Neuron (in vitro differentiated cells): ENCODE measurements at regions not wholly inside any gene's neighbourhood (a gene's known extent, or its start where the extent isn't known, plus 50 kb on each side); places are given as distances from the start of the nearest gene placed in this dataset.

Experiments used
- H2AFZ ChIP-seq: one replicate; pipeline ENCODE4 v1.6.1; 2013; ENCODE audit warnings: low read depth, mild to moderate bottlenecking, inconsistent platforms, low read length, moderate library complexity
- H3K27me3 ChIP-seq: one replicate; pipeline ENCODE4 v1.6.1; 2013; ENCODE audit warnings: low read length; ENCODE audit not compliant: insufficient read depth
- H3K36me3 ChIP-seq: one replicate; pipeline ENCODE4 v1.6.1; 2013; ENCODE audit warnings: low read length; ENCODE audit not compliant: insufficient read depth
- H3K4me1 ChIP-seq: one replicate; pipeline ENCODE4 v1.6.1; 2013; ENCODE audit warnings: low read length; ENCODE audit not compliant: insufficient read depth
- H3K4me3 ChIP-seq: 2 replicates; pipeline ENCODE4 v1.5.1; 2013; ENCODE audit warnings: mild to moderate bottlenecking, low read length, moderate library complexity
- H3K9me3 ChIP-seq: one replicate; pipeline ENCODE4 v1.6.1; 2013; ENCODE audit warnings: low read length

DNA sequence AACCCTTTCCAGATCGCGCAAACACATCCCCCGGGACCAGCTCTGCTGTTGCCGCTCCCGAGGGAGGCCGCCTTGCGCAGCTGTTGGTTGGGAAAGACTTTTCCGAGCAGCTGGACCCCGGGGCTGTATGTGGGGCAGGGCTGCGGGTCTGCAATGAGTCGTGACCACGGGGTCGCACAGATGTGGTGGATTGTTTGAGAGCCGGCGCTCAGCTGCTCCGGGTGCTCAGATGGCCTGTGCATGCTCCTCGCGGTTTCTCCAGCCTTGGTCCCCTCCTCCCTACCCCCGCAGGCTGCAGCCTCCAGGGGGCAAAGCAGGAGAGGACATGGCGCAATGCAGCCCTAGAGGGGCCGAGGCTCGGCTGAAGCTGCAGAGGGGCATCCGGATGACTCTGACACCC, 105.2 kb upstream of the OTOS start:
- no peaks in the 10 kb centered on the region for H3K27me3 ChIP-seq
- no peak overlapping the region for H3K4me3 ChIP-seq
- H3K4me1 ChIP-seq = peaks cover 7% of the 10 kb centered on the region
- no peaks in the 10 kb centered on the region for H3K9me3 ChIP-seq
- no peak overlapping the region for H2AFZ ChIP-seq
- H3K36me3 ChIP-seq = no peaks in the 10 kb centered on the region

DNA sequence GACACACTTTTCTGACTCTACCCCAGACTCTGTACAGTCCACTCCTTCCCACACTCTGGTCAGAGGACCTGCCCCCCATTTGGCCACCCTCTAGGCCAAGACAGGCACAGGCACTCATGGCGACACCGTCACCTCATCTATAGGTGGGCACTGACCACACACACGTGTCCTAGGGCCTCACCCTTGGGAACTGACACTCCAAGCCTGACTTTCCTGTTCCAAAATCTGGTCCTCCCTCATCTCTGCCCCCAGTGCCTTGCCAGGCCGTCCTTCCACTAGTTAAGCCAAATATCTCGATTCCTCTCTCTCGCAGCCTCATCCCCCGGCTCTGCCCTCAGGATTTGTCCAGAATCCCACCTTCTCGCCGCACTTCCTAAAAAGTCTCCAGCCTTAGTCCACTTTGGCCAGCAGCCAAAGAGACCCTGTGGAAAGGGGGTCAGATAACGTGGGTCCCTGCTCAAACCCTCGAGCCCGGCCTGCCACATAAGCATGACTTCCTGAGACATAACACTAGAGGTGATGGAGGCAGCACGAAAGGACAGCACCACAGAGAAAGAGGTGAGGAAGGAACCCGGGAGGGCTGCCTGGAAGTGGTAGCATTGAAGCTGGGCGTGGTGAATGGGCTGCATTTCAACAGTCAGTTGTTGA, 105.8 kb upstream of the OTOS start:
- no peak overlapping the region for H3K4me3 ChIP-seq
- H2AFZ ChIP-seq = no peak overlapping the region
- H3K27me3 ChIP-seq = no peaks in the 10 kb centered on the region
- H3K4me1 ChIP-seq = peaks cover 13% of the 10 kb centered on the region
- no peaks in the 10 kb centered on the region for H3K36me3 ChIP-seq
- no peaks in the 10 kb centered on the region for H3K9me3 ChIP-seq

DNA sequence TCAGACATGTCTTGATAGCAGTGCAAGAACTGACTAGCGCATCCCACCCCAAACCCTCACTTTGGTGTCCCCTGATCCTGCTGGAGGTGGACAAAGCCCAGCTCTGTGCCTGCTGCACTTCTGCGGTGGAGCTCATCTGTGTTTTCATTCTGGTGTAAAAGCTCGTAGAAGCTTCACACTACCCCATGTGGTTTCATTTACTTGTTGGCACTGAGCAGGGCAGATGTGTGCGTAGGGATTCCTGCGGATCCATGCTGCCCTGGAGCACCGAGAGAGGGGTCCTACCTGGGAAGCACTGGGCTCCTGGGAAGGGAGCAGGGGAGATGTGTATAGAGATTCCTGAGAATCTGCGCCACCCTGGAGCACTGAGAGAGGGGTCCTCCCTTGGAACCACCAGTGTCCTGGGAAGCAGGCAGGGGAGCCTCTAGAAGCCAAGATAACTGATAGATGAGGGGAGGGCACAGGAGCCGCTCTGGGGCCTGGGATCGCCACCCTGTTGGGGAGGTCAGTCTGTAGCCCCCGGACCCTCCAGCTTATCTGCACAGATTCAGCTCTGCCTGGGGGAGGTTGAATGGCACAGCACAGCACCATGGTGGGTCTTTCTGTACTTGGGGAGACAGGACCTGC, 106.9 kb upstream of the OTOS start:
- Histone ChIP-seq H3K9me3 (no peaks in the 10 kb centered on the region), H3K4me3 (no peak overlapping the region), H3K36me3 (no peaks in the 10 kb centered on the region), H3K27me3 (no peaks in the 10 kb centered on the region), H2AFZ (no peak overlapping the region), H3K4me1 (peaks cover 22% of the 10 kb centered on the region)

DNA sequence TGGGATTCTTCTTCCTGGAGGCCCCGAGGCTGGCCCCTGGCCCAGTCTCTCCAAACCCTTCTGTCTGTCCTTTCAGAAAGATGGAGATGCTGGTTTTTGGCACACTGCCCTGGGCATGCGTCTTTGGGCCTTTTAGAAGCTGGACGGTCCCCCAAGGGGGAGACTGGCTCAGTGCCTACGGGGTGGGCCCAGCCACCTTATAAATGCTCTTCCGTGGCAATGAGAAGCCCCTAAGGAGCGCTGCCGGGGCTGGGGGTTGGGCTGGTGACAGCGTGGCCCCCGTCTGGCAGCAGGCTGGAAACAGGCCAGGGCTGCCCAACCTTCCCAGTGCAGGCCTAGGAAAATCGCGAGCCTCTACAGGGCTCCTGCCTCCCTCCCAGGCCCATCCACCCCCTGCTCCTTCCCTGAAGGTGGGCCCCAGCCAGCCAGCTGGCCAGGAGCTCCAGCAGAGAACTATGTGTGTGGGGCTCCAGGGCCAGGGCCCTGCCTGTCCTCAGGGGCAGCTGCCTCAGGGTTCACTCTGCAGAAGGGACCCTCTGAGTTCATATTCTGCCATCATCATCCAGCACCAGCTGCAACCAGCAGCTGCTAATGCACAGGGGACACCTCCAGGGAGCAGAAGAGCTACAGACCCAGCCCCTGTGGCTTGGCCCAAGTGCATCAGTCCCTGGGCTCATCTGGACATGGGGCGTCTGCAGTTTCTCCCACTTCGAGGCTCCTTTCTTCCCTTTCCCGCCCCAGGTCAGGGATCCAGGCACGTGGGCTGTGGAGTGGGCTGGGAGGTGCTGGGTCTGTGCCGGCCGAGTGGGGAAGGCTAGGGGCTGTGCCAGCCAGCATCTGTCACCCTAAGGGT, 107.6 kb upstream of the OTOS start:
- Histone ChIP-seq H2AFZ (no peak overlapping the region), H3K4me3 (no peak overlapping the region), H3K4me1 (peaks cover 22% of the 10 kb centered on the region), H3K27me3 (no peaks in the 10 kb centered on the region), H3K36me3 (no peaks in the 10 kb centered on the region), H3K9me3 (no peaks in the 10 kb centered on the region)

DNA sequence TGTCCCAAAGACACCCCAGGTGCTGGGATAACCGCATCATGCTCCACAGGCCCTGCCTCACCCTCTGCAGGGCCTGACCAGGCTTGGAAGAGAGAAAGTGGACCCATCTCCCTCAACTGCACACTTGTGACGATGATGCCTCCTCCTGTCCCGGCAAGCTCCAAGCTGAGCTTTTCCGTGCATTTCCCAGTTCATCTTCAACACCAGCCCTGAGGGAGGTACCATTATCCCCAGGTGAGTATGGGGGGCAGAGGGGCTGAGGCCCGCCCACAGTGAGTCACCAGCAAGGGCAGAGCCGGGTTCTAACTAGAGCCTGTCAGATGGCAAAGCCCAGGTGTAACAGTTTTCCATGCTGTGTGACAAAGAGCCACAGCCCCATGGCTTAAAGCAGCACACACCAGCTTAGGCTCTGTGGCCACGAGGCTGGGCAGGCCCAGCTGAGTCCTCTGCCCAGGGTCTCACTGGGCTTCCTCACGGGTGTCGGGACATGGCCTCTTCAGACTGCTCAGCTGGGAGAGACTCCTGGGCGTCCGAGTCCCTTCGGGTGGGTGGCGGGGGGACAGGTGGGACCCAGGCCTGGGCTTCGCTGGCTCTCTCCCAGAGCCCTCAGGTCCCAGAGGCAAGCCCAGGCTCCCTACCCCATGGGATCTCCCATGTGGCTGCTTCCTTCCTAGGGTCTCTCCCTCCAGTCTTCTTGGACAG, 108.4 kb upstream of the OTOS start:
- Histone ChIP-seq H3K4me1 (peaks cover 22% of the 10 kb centered on the region), H3K36me3 (no peaks in the 10 kb centered on the region), H3K9me3 (no peaks in the 10 kb centered on the region), H3K4me3 (no peak overlapping the region), H2AFZ (no peak overlapping the region), H3K27me3 (no peaks in the 10 kb centered on the region)

DNA sequence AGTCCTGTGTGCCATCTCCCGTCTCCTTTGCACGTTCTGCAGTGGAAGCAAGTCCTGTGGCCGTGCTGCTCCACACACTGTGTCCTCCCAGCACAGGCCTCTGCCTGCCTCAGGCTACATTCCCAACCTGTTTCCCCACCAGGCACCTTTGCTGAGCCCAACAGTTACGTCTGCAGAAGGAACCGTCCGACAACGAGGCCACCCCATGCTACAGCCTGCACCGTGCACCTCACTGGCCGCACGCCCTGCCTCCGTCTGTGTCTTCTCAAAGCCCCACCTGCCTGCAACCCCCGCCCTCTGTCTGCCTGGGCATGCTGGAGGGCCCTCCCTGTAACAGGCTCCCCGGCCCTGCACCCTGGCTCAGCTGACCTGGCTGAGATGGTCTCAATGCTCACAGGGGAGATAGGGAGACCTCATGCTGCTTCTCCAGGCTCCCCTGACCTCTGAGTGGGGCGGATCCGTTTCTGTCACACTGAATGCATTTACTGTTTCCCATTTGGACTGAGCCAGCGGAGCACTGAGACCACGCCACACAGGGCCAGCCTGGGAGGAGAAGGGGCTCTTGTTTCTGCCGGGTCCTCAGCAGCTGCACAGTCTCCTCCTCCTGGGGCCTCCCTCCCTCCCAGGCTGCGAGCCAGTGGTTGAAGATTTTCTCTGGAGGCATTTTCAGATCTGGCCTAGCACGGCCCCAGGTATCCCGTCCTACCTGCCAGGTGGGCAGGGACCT, 109.1 kb upstream of the OTOS start:
- Histone ChIP-seq H3K36me3 (no peaks in the 10 kb centered on the region), H3K4me3 (no peak overlapping the region), H2AFZ (no peak overlapping the region), H3K9me3 (no peaks in the 10 kb centered on the region), H3K27me3 (no peaks in the 10 kb centered on the region), H3K4me1 (peaks cover 22% of the 10 kb centered on the region)

DNA sequence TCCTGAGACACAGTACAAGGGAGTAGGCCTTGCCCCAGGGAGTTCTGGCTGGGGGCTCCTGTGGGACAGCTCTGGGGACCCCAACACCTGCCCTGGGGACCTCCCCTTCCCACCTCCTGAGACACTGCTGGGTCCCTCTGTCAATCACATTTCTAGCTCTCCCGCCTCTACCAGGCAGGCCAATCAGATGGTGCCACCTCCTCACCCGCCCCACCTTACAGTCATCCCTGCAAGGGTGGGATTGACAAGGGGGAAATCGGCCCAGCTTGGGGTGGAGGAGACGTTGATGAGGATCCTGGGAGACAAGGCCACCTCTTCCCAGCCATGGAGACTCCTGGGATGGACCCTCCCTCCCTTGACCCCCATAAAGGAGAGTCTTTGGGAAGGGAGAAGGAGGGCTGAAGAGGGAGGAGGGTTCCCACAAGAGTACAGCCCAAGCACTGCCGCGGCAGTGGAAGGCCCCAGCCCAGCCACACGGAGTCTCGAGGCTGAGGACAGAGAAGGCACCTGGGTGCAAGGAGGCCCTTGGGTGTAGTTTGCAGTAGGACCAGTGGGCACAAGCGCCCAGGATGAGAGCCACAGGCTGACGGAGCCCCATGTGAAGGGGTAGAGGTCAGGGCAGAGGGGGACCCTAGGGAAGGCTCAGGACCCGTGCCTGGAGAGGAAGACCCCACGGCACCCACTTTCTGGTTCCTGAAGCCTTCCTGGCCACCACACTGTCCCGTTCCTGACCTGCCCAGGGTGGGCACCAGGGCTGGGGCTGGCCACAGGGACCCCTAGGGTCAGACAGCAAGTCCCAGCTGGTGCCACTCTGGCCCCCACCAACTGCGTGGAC, 109.9 kb upstream of the OTOS start:
- Histone ChIP-seq H3K9me3 (no peaks in the 10 kb centered on the region), H3K4me1 (peaks cover 22% of the 10 kb centered on the region), H3K4me3 (no peak overlapping the region), H3K36me3 (no peaks in the 10 kb centered on the region), H2AFZ (no peak overlapping the region), H3K27me3 (no peaks in the 10 kb centered on the region)

DNA sequence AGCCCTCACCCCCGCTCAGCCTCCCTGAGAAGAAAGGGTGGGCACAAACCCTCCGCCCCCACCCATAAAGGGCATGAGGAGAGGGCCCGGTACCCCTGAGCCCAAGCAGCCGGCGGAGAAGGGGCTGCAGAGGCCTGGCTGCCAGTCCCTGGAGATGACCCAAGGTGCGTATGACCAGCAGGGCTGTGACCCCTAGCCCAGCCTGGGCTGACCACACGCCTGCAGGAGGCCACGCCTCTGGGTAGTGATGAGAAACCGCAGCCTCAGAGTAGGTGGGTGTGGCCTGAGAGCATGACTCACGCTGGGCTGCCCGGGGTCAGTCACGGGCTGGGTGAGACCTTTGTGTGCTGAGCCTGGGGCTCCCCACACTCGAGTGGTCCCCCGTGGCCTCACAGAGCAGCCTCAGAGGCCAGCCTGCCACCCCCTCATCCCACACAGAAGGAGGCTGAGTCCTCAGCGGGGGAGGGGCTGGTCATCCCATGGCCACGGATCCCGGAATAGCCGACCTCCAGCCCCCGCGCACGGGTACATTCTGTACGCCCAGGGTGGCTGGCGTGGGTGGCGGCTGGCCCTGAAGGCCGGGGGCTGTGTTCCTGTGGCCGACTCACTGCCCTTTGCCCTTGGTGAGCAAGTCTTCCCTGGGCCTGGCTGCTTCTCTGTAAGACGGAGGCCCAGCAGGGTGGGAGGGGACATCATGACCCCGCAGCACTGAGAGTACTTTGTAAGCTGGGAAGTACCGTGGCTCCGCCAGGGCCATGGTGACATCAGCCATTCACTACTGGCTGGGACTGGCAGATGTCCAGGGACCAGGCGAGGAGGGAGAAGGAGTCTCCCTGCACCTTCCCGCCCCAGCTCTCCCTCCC, 110.8 kb upstream of the OTOS start:
- peaks cover 22% of the 10 kb centered on the region for H3K4me1 ChIP-seq
- H2AFZ ChIP-seq = peak overlapping the region; percentile 44
- peak overlapping the region; percentile 23 for H3K4me3 ChIP-seq
- no peaks in the 10 kb centered on the region for H3K27me3 ChIP-seq
- no peaks in the 10 kb centered on the region for H3K36me3 ChIP-seq
- H3K9me3 ChIP-seq = no peaks in the 10 kb centered on the region

DNA sequence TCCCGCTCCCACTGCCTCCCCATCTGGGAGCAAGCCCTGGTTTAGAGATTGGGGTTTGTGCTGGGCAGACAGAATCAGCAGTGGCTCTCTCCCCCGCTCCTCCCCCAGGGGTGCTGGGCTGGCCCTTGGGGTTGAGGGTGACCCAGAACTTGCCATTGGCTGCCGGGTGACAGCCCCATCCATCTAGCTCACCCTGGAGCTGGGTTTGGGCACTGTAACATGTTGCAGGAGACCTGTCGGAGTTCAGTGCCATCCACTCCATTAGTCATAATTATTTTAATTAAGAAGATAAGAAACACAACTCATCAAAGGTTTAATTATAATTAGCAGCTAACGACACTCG, 111.4 kb upstream of the OTOS start:
- Histone ChIP-seq H3K27me3 (no peaks in the 10 kb centered on the region), H3K4me1 (peaks cover 22% of the 10 kb centered on the region), H3K36me3 (no peaks in the 10 kb centered on the region), H3K9me3 (no peaks in the 10 kb centered on the region), H2AFZ (peak overlapping the region; percentile 44), H3K4me3 (no peak overlapping the region)

DNA sequence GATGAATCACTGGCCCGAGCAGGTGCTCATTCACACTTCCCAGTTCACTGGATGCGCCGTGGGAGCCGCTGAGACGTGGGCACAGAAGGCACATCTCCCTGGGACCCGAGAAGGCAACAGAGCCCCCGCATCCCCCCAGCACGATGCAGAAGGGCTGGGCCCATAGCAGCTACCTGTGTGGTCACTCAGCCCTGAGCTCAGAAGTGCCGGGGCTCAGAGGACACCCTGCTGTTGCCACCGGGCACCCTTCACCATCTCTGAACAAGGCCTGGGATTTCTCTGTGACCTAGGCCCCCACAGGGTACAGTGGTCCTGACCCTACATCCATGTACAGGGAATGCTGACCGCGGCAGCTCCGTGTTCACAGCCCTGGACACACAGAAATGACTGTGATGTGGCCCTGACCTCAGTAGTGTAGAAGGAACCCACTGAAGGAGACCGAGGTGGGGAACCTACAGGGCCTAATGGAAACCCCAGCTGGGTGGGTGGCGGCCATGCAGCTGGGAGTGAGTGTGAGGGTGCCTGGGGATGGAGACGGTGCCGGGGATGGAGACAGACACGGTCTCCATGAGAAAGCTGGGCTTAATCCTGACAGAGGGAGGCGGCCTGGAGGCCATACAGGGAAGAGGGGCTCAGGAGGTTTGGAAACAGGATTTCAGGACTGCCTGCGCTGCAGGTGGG, 111.9 kb upstream of the OTOS start:
- peaks cover 22% of the 10 kb centered on the region for H3K4me1 ChIP-seq
- no peak overlapping the region for H3K4me3 ChIP-seq
- H3K9me3 ChIP-seq = no peaks in the 10 kb centered on the region
- no peaks in the 10 kb centered on the region for H3K27me3 ChIP-seq
- no peak overlapping the region for H2AFZ ChIP-seq
- H3K36me3 ChIP-seq = no peaks in the 10 kb centered on the region

DNA sequence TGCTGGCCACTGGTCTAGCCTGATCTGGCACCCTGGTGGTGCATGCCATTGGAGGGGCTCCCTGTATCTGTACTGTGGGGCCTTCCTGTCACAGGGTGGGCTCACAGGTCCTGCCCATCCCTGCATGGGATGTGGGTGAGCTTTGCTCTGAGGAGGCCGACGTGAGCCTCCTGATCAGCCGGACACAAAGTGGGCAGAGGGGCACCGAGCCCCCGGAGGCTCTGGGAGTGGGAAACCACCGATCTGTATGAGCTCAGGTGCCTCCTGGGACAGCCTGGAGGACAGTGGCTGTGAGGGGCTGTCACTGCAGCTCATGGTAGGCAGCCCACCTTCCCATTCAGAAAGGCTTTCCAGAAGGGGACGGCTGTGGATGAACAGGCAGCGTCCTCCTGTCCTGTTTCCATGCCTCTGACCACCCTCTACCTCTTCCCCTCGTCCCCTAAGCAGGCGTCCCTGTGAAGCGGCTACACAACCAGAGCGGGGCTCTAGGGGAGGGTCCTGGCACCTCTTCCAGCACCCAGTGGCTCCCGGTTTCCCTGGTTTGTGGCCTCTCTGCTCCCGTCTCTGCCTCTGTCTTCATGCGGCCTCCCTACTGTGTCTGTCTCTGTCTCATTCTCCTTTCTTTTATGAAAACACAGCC, 112.5 kb upstream of the OTOS start:
- Histone ChIP-seq H3K4me1 (peaks cover 22% of the 10 kb centered on the region), H2AFZ (no peak overlapping the region), H3K4me3 (no peak overlapping the region), H3K36me3 (no peaks in the 10 kb centered on the region), H3K27me3 (no peaks in the 10 kb centered on the region), H3K9me3 (peaks cover 2% of the 10 kb centered on the region)
